HG02759 (cell line): ENCODE measurements at regions not wholly inside any gene's neighbourhood (a gene's known extent, or its start where the extent isn't known, plus 50 kb on each side); places are given as distances from the start of the nearest gene placed in this dataset.
A peak's percentile ranks its signal among the peaks of the same experiment; 100 is the strongest.

ENCODE experiments used
- ATAC-seq: cut with Tn5 transposase; IDR thresholded peaks from one replicate; pipeline ENCODE4 v1.9.1; 2021; ENCODE audit warnings: mild to moderate bottlenecking, moderate library complexity; ENCODE audit not compliant: unreplicated experiment

DNA sequence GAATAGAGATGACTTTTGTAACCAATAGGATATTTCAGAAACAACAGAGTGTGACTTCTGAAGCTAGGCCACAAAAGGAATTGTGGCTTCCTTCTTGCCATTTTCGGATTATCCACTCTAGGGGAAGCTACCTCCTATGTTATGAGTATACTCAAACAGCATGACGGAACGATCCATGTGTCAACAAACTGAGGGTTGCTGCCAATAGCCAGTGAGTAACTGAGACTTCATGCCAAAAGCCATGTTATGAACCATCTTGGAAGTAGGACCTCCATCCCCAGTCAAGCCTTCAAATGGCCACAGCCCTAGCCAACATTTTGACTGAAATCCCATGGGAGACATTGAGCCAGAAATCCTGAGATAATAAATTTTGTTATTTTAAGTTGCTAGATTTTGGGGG is 69.0 kb upstream of the IL6 start:
- ATAC-seq, result no peak

DNA sequence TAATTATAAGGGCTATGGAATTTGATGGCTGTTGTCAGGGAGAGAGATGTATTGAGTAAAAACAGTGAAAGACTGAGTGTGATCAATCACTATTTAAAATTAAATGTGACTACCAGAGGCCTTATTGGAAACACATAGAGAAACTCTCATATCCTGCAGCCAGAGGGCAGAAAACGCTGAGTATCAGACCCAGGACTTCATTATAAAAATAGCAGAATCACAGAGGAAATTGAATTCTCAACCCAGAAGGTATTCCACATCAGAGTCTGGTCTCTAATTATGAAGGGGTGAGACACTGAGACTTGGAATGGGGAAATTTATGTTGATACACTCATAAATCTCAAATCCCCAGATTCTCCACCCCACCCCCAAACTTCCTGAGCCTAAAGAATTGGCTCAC is 69.5 kb upstream of the IL6 start:
- no peak for ATAC-seq

DNA sequence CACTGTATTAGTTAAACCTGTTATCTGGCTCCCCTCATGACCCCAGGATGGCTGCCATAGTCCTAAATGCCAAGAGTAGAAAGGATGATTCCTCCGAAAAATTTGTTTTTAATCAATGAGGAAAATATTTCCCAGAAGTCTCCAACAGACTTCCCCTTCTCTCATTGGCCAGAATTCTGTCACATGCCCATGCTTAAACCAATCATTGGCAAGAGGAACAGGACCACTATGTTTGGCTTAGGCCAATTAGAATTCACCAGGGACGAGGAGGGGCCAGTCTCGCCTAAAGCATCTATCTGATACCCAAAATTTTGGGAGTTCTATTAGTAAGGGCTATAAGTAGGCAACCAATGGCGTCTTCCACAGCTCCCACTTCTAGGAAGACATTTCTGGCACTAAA is 71.2 kb upstream of the IL6 start:
- ATAC-seq, result no peak

DNA sequence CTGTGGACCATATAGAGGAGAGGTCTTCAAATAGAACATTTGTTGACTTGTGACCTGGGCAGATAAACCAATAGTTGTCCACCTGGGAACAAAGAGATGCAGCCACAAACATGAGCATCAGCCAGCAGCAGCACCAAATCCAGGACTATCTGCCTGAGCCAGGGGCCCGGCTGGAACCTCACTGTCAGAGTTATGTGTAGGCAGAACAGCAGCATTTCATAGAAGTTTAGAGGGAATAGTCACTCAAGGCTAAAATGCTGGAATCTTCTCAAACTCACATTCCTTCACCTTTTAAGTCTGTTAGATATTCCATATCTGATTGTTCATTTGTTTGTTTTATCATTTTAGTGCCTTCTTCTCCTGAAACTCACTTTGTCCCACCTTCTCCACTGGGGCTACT is 72.2 kb upstream of the IL6 start:
- ATAC-seq, result no peak

DNA sequence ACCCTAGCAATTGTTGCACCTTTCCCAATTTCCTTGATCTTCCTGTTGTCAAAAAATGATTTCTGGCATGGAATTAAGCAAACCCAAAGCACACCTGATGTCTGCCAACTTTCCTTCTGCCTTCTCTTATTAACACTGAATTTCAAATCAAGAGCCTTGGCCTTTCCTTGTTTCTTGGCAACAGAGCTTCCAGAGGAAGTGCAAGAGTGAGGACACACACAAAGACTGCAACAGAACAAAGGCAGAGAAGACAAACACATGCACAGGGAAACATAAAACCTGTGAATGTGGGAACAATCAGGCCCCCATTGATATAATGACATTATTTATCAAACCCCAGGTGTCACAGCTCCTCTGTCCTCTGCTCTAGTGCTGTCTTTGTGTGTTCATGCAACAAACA is 73.0 kb upstream of the IL6 start:
- ATAC-seq, result no peak

DNA sequence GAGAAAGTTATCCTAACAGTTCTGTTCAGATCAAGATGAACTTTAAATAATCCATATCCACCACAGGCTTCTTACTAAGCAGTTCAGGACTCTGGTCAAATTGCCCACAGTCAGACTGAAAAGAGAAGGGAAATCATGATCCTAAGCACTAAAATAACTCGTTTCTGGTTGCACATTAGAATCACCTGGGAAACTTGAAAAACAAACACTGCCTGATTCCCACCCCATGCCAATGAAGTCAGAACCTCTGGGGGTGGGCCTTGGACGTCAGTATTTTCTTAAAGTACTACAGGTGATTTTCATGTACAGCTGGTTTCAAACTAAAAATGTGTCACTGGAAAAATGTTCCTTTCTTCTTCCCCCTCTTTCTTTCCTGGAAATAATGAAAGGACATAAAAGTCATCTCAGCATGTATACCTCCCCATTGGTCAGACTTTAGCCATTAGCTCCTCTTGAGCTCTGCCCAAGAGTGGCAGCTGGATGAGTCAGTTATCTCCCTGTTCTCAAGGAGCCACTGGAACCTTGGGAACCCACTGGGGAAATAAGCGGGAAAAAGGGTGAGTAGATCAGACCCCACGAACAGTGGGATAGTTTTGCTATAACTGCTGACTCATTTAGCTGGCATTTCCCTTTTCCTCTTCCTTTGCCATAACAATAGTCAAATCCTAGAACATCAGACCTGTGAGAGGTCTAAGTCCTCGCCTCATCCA is 75.3 kb upstream of the IL6 start:
- ATAC-seq, result no peak

DNA sequence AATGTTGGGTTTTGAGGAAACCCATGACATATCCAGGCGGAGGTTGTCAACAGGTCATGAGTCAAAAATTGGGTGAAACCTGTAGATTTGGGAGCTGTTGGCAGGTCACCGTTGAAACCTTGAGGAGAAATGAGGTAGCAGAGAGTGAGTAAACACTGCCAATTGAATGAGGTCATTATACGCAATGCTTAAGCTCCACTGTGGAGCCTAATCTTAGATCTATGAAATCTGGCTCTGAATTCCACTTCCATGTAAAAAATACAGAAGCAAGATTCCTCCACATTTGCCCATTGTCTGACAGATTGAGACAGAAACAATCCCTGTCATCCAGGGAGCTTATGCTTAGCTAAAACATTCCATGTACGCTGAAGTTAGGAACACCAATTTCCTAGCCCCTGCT is 76.0 kb upstream of the IL6 start:
- no peak for ATAC-seq

DNA sequence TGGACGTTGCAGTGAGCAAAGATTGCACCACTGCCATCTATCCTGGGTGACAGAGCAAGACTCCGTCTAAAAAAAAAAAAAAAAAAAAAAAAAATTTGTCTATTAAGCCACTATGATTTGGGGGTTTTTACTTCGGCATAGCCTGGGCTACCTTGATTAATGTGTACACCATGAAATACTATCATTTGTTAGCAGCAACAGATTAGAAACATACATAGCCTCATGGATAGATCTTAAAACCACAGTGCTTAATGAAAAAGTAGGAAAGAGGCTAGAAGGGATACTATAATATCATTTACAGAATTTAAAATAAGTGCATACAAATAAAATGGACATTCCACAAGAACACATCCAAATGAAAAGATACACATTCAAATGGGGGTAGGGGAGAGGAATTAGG is 77.3 kb upstream of the IL6 start:
- ATAC-seq, result no peak

DNA sequence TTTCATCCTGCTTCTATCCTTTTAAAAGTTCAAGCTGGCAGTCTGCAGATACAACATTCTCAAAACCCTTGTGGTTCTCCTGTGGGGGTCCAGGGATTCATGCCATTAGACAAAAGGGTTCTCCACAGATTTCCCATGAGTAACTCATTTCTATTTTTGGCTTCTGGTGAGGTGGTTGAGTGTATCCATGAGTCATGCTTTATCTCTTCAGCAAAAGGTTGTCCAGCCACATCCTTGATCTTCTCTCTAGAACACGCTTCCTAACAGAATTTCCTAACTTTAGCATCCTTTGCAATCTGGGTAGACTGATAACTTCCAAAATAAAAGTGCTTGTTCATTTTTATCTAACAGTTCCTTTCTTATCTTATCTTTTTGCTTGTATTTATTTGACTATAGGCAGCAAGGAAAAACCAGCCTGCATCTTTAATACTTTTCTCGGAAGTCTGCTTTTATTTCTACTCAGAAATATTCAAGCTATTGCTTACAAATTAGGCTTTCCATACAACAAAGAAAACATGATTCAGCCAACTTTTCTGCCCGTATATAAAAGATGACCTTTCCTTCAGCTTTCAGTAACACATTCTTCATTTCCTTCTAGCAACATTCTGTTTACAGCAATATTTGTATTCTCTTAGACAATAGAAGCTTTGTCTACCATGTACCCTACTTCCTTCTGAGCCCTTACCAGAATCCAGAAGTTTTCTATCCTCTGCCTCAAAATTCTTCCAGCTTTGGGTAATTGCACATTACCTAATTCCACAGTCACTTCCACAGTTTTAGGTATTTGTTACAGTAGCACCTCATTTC is 79.3 kb upstream of the IL6 start:
- no peak for ATAC-seq

DNA sequence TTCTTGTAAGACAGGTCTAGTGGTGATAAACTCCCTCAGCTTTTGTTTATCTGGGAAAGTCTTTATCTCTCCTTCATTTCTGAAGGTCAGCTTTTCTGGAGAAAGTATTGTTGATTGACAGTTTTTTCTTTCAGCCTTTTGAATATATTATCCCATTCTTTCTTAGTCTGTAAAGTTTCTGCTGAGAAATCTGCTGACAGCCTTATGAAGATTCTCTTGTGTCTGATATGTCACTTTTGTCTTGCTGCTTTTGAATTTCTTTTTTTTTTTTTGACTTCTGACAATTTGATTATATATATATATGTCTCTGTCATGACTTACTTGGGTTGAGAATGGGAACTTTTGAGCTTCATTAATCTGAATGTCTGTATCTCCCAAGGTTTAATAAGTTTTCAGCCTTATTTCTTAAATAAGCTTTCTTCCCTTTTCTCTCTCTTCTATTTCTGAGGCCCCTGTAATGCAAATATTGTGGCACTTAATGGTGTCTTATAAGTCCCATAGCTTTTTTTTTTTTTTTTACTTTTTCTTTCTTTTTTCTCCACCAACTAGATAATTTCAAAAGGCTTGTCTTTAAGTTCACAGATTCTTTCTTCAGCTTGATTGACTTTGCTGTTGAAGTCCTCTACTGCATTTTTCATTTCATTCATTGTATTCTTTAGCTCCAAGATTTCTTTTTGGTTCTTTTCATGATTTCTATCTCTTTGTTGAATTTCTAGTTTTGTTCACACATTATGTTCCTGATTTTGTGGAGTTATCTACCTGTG is 81.4 kb upstream of the IL6 start:
- ATAC-seq, result no peak

DNA sequence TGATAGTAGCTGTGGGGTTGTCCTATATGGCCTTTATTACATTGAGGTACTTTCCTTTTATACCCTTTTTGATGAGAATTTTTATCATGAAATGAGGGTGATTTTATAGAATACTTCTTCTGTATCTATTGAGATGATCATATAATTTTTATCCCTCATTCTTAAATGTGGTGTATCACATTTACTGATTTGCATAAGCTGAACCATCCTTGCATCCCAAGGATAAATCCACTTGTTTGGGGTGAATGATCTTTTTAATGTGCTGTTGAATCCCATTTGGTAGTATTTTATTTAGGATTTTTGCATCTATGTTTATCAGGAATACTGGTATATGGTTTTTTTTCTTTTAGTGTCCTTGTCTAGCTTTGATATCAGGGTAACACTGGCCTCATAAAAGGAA is 84.5 kb upstream of the IL6 start:
- no peak for ATAC-seq

DNA sequence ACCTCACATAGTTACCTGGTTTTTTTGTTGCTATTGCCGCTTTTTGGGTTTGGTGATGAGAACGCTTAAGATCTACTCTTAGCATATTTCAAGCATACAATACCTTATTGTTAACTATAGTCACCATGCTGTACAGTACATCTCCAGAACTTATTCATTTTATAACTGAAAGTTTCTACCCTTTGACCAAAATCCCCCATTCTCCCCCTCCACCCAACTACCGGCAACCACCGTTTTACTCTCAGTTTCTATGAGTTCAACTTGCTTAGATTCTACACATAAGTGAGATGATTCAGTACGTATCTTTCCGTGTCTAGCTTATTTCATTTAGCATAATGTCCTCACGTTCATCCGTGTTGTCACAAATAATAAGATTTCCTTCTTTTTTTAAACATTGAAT is 86.7 kb upstream of the IL6 start:
- peak; percentile 99 for ATAC-seq

DNA sequence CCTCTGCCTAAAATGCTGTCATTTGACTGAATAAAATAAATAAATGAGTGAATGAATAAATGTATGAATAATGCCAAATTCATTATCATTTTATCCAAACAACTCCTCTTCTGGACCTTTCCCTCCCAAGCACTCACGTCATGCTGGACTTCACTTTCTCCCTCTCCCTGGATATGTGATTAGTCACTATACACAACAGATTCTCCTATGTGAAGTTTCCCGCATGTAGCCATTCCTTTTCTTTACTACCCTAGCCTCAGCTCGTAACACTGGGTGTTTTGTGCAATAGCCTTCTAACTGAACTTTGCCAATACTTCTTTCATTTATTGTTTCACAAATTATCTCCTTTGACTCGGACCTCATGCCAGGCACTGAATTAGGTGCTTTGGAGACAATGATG is 87.6 kb upstream of the IL6 start:
- no peak for ATAC-seq

DNA sequence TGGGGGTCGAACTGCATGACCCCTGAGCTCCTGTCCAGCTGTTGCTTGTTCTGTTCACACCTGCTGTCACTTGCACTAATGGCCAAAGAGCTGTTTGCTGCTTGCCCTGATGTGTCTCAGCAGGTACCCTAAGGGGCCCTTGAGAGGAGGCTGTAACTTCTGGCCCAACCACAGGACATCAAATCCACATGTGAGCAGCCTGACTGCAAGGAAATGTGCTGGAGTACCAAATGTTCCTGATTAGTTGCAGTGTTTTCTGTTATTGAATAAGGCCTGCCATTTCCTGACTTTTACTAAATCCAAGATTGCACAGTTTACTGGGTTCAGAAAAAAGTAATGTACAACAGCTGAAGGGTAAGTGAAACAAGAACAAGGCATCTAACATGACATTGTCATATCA is 91.7 kb upstream of the IL6 start:
- ATAC-seq, result no peak

DNA sequence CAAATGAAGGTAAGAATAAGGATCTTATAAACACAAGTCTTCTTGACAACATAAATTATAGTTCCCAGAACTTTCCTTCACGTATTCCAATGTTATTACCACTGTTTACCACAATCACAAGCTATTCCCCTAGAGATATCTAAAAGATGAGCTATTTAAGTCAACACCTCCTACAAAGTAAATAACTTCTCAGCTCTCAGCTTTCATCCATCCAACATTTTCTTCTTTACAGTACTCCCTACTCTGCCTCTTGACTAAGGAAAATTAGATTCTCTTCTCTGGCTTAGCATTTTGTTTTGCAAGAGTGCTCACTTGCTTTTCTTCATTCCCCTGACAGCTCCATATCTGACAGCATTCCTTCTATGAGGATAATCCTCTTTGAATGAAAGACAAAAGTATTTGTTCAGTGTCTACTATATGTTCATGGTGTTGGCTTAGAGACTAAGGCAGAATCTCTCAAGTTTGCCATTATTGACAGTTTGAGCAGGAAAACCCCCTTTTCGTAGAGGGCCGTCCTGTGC is 93.0 kb upstream of the IL6 start:
- ATAC-seq, result no peak

DNA sequence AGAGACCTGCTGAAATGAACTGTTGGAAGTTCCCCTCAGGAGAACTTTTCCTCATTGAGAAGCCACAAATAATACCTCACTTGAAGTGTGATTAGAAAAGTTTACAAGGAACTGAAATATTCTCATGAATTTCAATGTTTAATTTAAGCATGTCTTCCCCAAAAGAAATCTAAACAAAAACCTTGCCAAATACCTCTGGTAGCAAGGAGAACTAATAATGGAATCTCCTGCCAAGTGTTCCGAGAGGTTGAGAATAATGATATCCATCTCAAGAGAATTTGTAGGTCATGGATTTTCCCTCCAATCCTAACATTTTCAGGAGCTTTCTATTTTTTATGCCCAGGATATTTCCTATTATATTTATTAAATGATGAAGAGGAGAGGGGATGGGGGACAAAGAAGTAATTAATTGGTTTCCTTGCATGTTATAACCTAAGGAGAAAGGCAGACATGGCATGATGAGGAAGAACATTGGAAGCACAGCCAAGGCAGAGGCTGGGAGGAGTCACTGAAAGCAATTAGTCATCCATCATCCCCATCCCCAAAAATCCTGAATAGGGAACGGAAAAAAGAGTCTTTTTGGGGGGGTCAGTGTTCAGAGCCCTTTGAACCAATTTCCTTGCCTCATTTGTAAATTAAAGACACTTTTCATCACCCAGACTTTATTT is 93.6 kb upstream of the IL6 start:
- no peak for ATAC-seq

DNA sequence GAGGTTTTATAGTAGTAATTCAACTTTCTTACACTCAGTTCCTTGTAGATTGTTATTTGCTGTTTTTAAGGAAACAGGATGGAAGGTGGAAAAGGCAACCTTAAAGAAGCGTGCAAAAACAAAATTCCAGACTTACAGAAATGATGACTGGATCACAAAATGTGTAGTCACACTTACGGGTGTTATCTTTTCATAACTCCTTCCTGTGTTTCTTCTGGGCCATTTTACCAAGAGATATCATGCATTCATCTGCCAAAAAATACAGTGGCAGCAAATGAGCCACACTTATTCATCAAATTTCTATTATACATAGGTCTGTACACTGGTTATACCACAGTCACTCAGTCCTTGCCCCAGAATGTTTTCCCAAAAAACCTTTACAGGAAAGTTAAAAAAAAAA is 94.3 kb upstream of the IL6 start:
- ATAC-seq, result no peak

DNA sequence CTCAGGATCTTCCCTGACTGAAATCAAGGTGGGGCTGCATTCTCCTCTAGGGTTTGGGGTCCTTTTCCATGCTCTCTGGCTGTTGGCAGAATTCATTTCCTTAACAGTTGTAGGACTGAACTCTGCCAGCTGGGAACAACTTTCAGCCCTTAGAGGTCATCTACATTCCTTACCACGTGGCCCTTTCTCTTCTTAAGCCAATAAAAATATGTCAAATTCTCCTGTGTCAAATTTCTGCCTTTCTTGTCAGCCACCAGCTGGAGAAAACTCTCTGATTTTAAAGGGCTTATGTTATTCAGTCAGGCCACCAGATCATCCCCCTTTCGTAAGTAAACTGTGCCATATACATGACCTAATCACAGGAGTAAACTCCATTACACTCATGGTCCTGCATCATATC is 95.3 kb upstream of the IL6 start:
- ATAC-seq, result no peak

DNA sequence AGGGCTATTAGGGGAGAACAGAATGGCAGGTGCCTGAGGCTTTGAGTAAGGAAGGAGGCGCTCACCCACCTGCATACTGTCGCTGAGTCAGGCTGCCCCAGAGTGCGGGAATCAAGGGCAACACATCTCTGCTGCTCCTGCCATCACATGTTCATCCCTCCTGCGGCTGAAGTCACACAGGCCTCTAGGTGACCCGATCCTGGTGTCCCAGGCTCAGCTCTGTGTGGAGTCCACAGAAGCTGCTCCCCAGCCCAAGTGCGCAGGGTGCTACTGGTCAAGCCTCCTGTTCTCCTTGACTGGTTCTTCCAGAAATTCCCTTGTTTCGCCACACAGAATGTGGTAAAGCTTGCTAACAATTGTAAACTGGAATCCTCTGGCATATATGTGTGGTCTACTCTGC is 96.9 kb upstream of the IL6 start:
- no peak for ATAC-seq

DNA sequence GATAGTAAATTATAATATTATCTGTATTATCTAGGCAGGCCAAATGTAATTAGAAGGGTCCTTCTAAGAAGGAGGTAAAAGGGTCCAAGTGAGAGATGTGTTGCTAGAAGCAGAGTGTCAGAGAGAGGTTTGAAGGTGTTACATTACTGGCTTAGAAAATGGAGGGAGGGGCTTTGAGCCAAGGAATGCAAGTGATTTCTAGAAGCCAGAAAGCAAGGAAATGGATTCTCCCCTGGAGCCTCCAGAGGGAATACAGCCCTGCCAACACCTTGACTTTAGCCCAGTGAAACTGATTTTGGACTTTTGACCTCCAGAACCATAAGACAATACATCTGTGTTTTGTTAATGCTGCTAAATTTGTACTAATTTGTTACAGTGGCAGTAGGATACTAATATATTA is 97.9 kb upstream of the IL6 start:
- ATAC-seq, result no peak

DNA sequence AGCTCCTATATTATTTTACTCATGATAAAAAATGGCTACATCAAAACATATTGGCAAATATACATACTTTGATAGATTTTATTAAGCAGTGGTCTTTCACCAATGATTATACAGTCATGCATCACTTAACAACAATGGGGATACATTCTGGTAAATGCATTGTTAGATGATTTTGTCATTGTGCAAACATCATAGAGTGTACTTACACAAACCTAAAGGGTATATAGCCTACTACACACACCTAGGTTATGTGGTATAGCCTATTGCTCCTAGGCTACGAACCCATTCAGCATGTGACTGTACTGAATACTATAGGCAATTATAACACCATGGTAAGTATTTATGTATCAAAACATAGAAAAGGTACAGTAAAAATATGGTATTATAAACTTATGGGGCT is 98.9 kb upstream of the IL6 start:
- no peak for ATAC-seq
